ENCODE measurements at regions not wholly inside any gene's neighbourhood (a gene's known extent, or its start where the extent isn't known, plus 50 kb on each side); places are given as distances from the start of the nearest gene placed in this dataset.

DNA sequence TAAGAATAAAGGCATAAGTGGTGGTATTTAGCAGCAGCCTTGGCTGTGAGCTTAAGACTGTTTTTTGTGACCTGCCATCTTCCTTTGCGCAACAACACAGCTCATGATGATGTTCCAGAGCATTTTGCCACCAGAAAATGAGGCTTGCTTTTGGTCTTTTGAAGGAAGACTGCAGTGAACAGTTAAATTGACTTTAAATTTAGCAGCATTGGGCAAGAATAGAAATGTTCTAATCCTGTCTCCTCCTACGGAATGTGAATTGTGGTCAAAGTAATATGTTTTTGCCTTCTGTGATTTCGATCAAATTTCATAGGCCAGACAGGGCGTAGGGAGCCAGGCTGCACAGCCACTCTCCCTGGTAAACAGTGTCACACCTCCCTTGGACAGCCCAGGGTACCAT is 460.7 kb upstream of the RASGRP1 start:
- H3K27ac Mint-ChIP-seq, result no peak overlapping the region
- Histone ChIP-seq H3K9me3 (ENCODE audit: control insufficient read depth in 1 of 2, insufficient read depth in 1 of 2, low read length in 2 of 2) (no peaks in the 10 kb centered on the region), H3K27ac (ENCODE audit: low read depth in 1 of 2, low read length in 2 of 2) (no peak overlapping the region), H3K36me3 (ENCODE audit: insufficient read depth, low read length) (no peaks in the 10 kb centered on the region), H3K4me1 (ENCODE audit: insufficient read depth, low read length) (no peaks in the 10 kb centered on the region), H3K4me3 (ENCODE audit: low read length) (no peak overlapping the region), H3K27me3 (ENCODE audit: control insufficient read depth in 1 of 2, insufficient read depth in 2 of 2, low read length in 2 of 2) (peaks cover 0 to 2% of the 10 kb centered on the region in 2 experiments)
- POLR2A ChIA-PET, result no interaction called here
- H3K27me3 Mint-ChIP-seq, result peaks cover 18% of the 10 kb centered on the region
- H3K9me3 Mint-ChIP-seq, result no peaks in the 10 kb centered on the region
- H3K4me1 Mint-ChIP-seq (ENCODE audit: low read depth), result no peaks in the 10 kb centered on the region
- no peaks in the 10 kb centered on the region for H3K36me3 Mint-ChIP-seq (ENCODE audit: low read depth)
- TF ChIP-seq, protein P1, sequence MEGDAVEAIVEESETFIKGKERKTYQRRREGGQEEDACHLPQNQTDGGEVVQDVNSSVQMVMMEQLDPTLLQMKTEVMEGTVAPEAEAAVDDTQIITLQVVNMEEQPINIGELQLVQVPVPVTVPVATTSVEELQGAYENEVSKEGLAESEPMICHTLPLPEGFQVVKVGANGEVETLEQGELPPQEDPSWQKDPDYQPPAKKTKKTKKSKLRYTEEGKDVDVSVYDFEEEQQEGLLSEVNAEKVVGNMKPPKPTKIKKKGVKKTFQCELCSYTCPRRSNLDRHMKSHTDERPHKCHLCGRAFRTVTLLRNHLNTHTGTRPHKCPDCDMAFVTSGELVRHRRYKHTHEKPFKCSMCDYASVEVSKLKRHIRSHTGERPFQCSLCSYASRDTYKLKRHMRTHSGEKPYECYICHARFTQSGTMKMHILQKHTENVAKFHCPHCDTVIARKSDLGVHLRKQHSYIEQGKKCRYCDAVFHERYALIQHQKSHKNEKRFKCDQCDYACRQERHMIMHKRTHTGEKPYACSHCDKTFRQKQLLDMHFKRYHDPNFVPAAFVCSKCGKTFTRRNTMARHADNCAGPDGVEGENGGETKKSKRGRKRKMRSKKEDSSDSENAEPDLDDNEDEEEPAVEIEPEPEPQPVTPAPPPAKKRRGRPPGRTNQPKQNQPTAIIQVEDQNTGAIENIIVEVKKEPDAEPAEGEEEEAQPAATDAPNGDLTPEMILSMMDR (IDR thresholded peaks at IDR 0.05), result no peak
- CTCF ChIA-PET, result no interaction called here
- intact Hi-C loops (cut with DNase I, micrococcal nuclease), result no loop called here
- DNase-seq (no peak), ATAC-seq (ENCODE audit: poor library complexity) (no peak)
- no peak overlapping the region for H3K4me3 Mint-ChIP-seq

- Mint-ChIP-seq H3K9me3 (no peaks in the 10 kb centered on the region), H3K4me1 (ENCODE audit: low read depth) (no peaks in the 10 kb centered on the region), H3K27me3 (peaks cover 12% of the 10 kb centered on the region), H3K4me3 (no peak overlapping the region), H3K36me3 (ENCODE audit: low read depth) (no peaks in the 10 kb centered on the region), H3K27ac (no peak overlapping the region)
- ChIA-PET CTCF (no interaction called here), POLR2A (no interaction called here)
- TF ChIP-seq, protein P1 (IDR thresholded peaks at IDR 0.05), result no peak
- intact Hi-C loops (cut with DNase I, micrococcal nuclease), result no loop called here
- H3K4me3 ChIP-seq (ENCODE audit: low read length), result no peak overlapping the region
- H3K27me3 ChIP-seq (ENCODE audit: control insufficient read depth in 1 of 2, insufficient read depth in 2 of 2, low read length in 2 of 2), result no peaks in the 10 kb centered on the region
- H3K27ac ChIP-seq (ENCODE audit: low read depth in 1 of 2, low read length in 2 of 2), result no peak overlapping the region
- ATAC-seq (ENCODE audit: poor library complexity), result no peak
- DNase-seq, result no peak
- no peaks in the 10 kb centered on the region for H3K4me1 ChIP-seq (ENCODE audit: insufficient read depth, low read length)
- H3K9me3 ChIP-seq (ENCODE audit: control insufficient read depth in 1 of 2, insufficient read depth in 1 of 2, low read length in 2 of 2), result no peaks in the 10 kb centered on the region
- no peaks in the 10 kb centered on the region for H3K36me3 ChIP-seq (ENCODE audit: insufficient read depth, low read length)
These were observed 461.3 kb upstream of the RASGRP1 start for GRCh38 chr15:39025881-39026280.

DNA sequence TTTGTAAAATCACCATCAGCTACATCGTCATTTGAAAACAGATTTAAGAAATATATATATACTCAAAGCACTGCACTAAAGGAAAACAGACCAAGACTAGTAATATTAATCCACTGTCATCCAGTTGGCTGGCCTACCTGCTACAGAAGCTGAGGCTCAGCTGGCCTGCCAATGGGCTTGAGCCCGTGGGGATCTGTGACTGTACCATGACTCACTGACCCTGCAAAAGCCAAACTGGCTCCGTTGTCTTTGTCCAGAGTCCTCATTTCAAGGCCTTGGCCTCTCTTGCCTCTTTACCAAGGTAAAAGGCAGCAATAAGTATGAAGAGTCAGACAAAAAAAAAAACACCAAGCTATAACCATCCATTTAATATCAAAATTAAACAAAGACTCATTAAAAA is 463.5 kb upstream of the RASGRP1 start:
- Histone ChIP-seq H3K36me3 (ENCODE audit: insufficient read depth, low read length) (no peaks in the 10 kb centered on the region), H3K27me3 (ENCODE audit: control insufficient read depth in 1 of 2, insufficient read depth in 2 of 2, low read length in 2 of 2) (no peaks in the 10 kb centered on the region), H3K9me3 (ENCODE audit: control insufficient read depth in 1 of 2, insufficient read depth in 1 of 2, low read length in 2 of 2) (no peaks in the 10 kb centered on the region), H3K4me1 (ENCODE audit: insufficient read depth, low read length) (no peaks in the 10 kb centered on the region), H3K4me3 (ENCODE audit: low read length) (no peak overlapping the region), H3K27ac (ENCODE audit: low read depth in 1 of 2, low read length in 2 of 2) (no peak overlapping the region)
- Mint-ChIP-seq H3K9me3 (no peaks in the 10 kb centered on the region), H3K27ac (no peak overlapping the region), H3K27me3 (peaks cover 3% of the 10 kb centered on the region), H3K36me3 (ENCODE audit: low read depth) (no peaks in the 10 kb centered on the region), H3K4me1 (ENCODE audit: low read depth) (no peaks in the 10 kb centered on the region), H3K4me3 (no peak overlapping the region)
- TF ChIP-seq, protein P1 (IDR thresholded peaks at IDR 0.05), result no peak
- CTCF ChIA-PET, result interaction anchor here (0.9 kb wide), 1 partner anchor 12 kb away, joined by 3 read pairs; no protein-coding TSS in a partner anchor
- DNase-seq (no peak), ATAC-seq (ENCODE audit: poor library complexity) (no peak)
- intact Hi-C loops (cut with DNase I, micrococcal nuclease), result no loop called here
- POLR2A ChIA-PET, result no interaction called here

All from CD4-positive, alpha-beta T cell (primary cell).